GM12878 (cell line): ENCODE measurements at regions not wholly inside any gene's neighbourhood (a gene's known extent, or its start where the extent isn't known, plus 50 kb on each side); places are given as distances from the start of the nearest gene placed in this dataset.

Source experiments
- ATAC-seq: fragments of 200-7000 bp; cut with Tn5 transposase; 3 replicates; pipeline ENCODE4 v1.9.1; 2020; ENCODE audit warnings: mild to moderate bottlenecking, moderate library complexity
- BruUV-seq: library from RNA; stranded (reverse); fragments of 400-500 nt; replicated peaks from 2 replicates; lab custom pipeline; 2021; lab: Mats Ljungman, UMichigan
- CTCF ChIA-PET: fragments of 300-600 bp; sonication (Branson Sonifier 250); formaldehyde crosslinking; extraction: SDS; loops from one replicate; lab custom pipeline; 2021; ENCODE audit warnings: inconsistent platforms; lab: Yijun Ruan, JAX
- POLR2A ChIA-PET: fragments of 350-600 bp; formaldehyde crosslinking; extraction: SDS; loops from one replicate; lab custom pipeline; 2021; ENCODE audit warnings: inconsistent platforms; lab: Charles Lee
- RAD21 ChIA-PET: fragments of 300-600 bp; sonication (Branson Sonifier 250); formaldehyde crosslinking; loops from one replicate; lab custom pipeline; 2023; ENCODE audit warnings: antibody characterized with exemption; ENCODE audit not compliant: unreplicated experiment; lab: Charles Lee
- SMC1A ChIA-PET: fragments of 300-600 bp; sonication (Branson Sonifier 250); formaldehyde crosslinking; loops from one replicate; lab custom pipeline; 2023; ENCODE audit not compliant: unreplicated experiment, uncharacterized antibody; lab: Charles Lee
- DNase-seq: peaks from one replicate; pipeline ENCODE4 v3.0.0-alpha.2; 2011; ENCODE audit warnings: low read depth, low spot score
- FAIRE-seq: peaks from 3 replicates; lab custom pipeline; 2011; peaks lifted over from hg19 to GRCh38; lab: Jason Lieb, UNC
- H2AFZ ChIP-seq: 2 replicates; pipeline ENCODE4 v1.6.0; 2011; ENCODE audit warnings: low read depth, low read length, control low read depth; ENCODE audit not compliant: control insufficient read depth
- H3K27ac ChIP-seq: 2 replicates; pipeline ENCODE4 v1.5.1; 2011; ENCODE audit warnings: control low read depth; ENCODE audit not compliant: control insufficient read depth, insufficient read depth
- H3K27me3 ChIP-seq, 2 experiments: replicated peaks in 1 of 2; 2 replicates each; pipeline versions ENCODE4 v1.6.0 to v1.6.1; 2011; ENCODE audit warnings: low read length in 1 of 2; ENCODE audit not compliant: control insufficient read depth in 2 of 2, insufficient read depth in 2 of 2
- H3K36me3 ChIP-seq, 2 experiments: 2 replicates each; pipeline ENCODE4 v1.5.1; 2011; ENCODE audit warnings: low read length in 1 of 2; ENCODE audit not compliant: control insufficient read depth in 2 of 2, insufficient read depth in 2 of 2
- H3K4me1 ChIP-seq: 2 replicates; pipeline ENCODE4 v1.6.1; 2011; ENCODE audit warnings: mild to moderate bottlenecking, low read length, moderate library complexity, mixed read lengths; ENCODE audit not compliant: control insufficient read depth, insufficient read depth
- H3K4me2 ChIP-seq: 2 replicates; pipeline ENCODE4 v1.6.0; 2011; ENCODE audit warnings: control low read depth; ENCODE audit not compliant: control insufficient read depth, insufficient read depth
- H3K4me3 ChIP-seq: fragments of 200-600 bp; sonication (generic); 2 replicates; pipeline ENCODE4 v1.5.1; 2016
- H3K79me2 ChIP-seq: 2 replicates; pipeline ENCODE4 v1.6.0; 2011; ENCODE audit warnings: low read length; ENCODE audit not compliant: control insufficient read depth, insufficient read depth
- H3K9ac ChIP-seq: 2 replicates; pipeline ENCODE4 v1.8.0; 2011; ENCODE audit warnings: low read length, control low read depth, mixed read lengths; ENCODE audit not compliant: control insufficient read depth, insufficient read depth
- H3K9me3 ChIP-seq: replicated peaks from 3 replicates; pipeline ENCODE4 v1.5.1; 2011; ENCODE audit warnings: mild to moderate bottlenecking, low read length; ENCODE audit not compliant: control insufficient read depth, insufficient read depth
- H4K20me1 ChIP-seq: 2 replicates; pipeline ENCODE4 v1.6.0; 2011; ENCODE audit not compliant: control insufficient read depth, insufficient read depth
- ATF7 ChIP-seq: fragments of 450-650 bp; IDR thresholded peaks from 2 replicates; pipeline ENCODE4 v1.6.1; 2016; ENCODE audit warnings: low read depth, mild to moderate bottlenecking
- BACH1 ChIP-seq: fragments of 450-650 bp; IDR thresholded peaks from 2 replicates; pipeline ENCODE4 v1.6.1; 2017; ENCODE audit warnings: mild to moderate bottlenecking, borderline replicate concordance
- CHD2 ChIP-seq: IDR thresholded peaks from 2 replicates; pipeline ENCODE4 v1.6.1; 2011; ENCODE audit warnings: low read depth, low read length, improper control_type of control experiment, borderline replicate concordance
- HDAC2 ChIP-seq: fragments of 200-600 bp; sonication (generic); IDR thresholded peaks from 2 replicates; pipeline ENCODE4 v1.6.1; 2017
- KAT2A ChIP-seq: conservative IDR thresholded peaks from 2 replicates; pipeline ENCODE4 v1.6.1; 2011; ENCODE audit warnings: low read depth, low read length; ENCODE audit not compliant: control insufficient read depth
- MEF2A ChIP-seq: IDR thresholded peaks from 2 replicates; pipeline ENCODE4 v1.6.1; 2011; ENCODE audit warnings: low read depth, mild to moderate bottlenecking, low read length, moderate library complexity; ENCODE audit not compliant: insufficient read depth
- MTA2 ChIP-seq: fragments of 450-650 bp; IDR thresholded peaks from 2 replicates; pipeline ENCODE4 v1.6.1; 2016; ENCODE audit warnings: low read depth, mild to moderate bottlenecking, moderate library complexity
- MXI1 ChIP-seq: fragments of 150-350 bp; IDR thresholded peaks from 2 replicates; pipeline ENCODE4 v1.6.1; 2011; ENCODE audit warnings: low read depth, mild to moderate bottlenecking, inconsistent platforms, low read length, improper control_type of control experiment
- MYB ChIP-seq: fragments of 150-350 bp; IDR thresholded peaks from 2 replicates; pipeline ENCODE4 v1.6.1; 2014; ENCODE audit warnings: mild to moderate bottlenecking, low read depth, low read length, borderline replicate concordance
- NBN ChIP-seq: fragments of 450-650 bp; IDR thresholded peaks from 2 replicates; pipeline ENCODE4 v1.6.1; 2016
- NFIC ChIP-seq: IDR thresholded peaks from 2 replicates; pipeline ENCODE4 v1.6.1; 2012; ENCODE audit warnings: low read depth, mild to moderate bottlenecking, inconsistent platforms, low read length, moderate library complexity
- NR2C2 ChIP-seq: IDR thresholded peaks from 2 replicates; pipeline ENCODE4 v1.6.1; 2011; ENCODE audit warnings: borderline replicate concordance, low read depth; ENCODE audit not compliant: control insufficient read depth, insufficient read length
- PML ChIP-seq: IDR thresholded peaks from 2 replicates; pipeline ENCODE4 v1.6.1; 2012; ENCODE audit warnings: low read length, inconsistent platforms
- SMARCA5 ChIP-seq: fragments of 450-650 bp; IDR thresholded peaks from 2 replicates; pipeline ENCODE4 v1.6.1; 2017; ENCODE audit warnings: mild to moderate bottlenecking
- SREBF2 ChIP-seq: IDR thresholded peaks from 2 replicates; pipeline ENCODE4 v1.6.1; 2012; ENCODE audit warnings: mild to moderate bottlenecking, low read length
- ZBTB11 ChIP-seq: fragments of 450-650 bp; formaldehyde crosslinking; IDR thresholded peaks from 2 replicates; pipeline ENCODE4 v1.5.0; 2022; ENCODE audit warnings: mild to moderate bottlenecking, missing genetic modification characterization
- ZZZ3 ChIP-seq: IDR thresholded peaks from 2 replicates; pipeline ENCODE4 v1.6.1; 2011; ENCODE audit warnings: low read depth; ENCODE audit not compliant: control insufficient read depth, insufficient read length
- WGBS: methylation state at CpG from one replicate; pipeline ENCODE4 v1.1.6; 2016; ENCODE audit warnings: low lambda C conversion rate; ENCODE audit not compliant: insufficient replicate concordance, insufficient coverage; ENCODE audit errors: missing lambda C conversion rate; 5-methylcytosine and 5-hydroxymethylcytosine counted together
- in situ Hi-C: fragments of 300-500 bp; cut with MboI; formaldehyde crosslinking; loops from 9 replicates; pipeline ENCODE4 v1.14.3; 2018; ENCODE audit warnings: mixed read lengths
- intact Hi-C: fragments of 100-400 bp; cut with micrococcal nuclease; formaldehyde crosslinking; loops from one replicate; pipeline ENCODE4 v1.14.2; 2022; ENCODE audit not compliant: unreplicated experiment
- TF ChIP-seq, protein P1 (sequence below): fragments of 450-650 bp; IDR thresholded peaks from 2 replicates; pipeline ENCODE4 v1.6.1; 2017; ENCODE audit warnings: mild to moderate bottlenecking, low read depth, inconsistent platforms; ENCODE audit not compliant: poor library complexity, severe bottlenecking

DNA sequence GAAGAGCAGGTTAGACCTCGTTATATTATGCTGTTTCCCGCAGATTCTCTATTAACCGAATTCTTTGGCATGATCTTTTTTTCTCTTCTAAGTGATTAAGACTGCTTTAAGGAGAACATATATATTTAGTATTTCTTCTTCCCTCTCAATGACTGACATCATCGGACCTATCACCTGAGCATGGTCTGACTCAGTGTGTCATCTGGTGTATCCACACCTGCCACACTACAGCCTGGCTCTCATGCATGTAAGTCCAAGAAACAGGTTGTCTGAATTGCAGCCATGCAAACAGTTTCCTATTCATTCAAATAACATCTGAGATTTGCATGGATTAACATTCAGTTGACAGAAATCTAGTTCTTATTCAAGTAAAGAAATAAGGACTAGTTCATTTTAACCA, 55.1 kb upstream of the CWC22 start:
- ChIA-PET POLR2A (no interaction called here), RAD21 (no interaction called here), SMC1A (interaction anchor here (0.6 kb wide), 1 partner anchor 653 kb away, joined by 3 read pairs; no protein-coding TSS in a partner anchor), CTCF (interaction anchor here (1.1 kb wide), 1 partner anchor 11 kb away, joined by 3 read pairs; no protein-coding TSS in a partner anchor)
- H2AFZ ChIP-seq, result no peak overlapping the region
- H3K4me1 ChIP-seq, result no peaks in the 10 kb centered on the region
- WGBS, result 44% methylated on average over 4 of the region's 4 CpGs
- ATAC-seq (no peak), FAIRE-seq (no peak), DNase-seq (no peak)
- TF ChIP-seq NR2C2, result no peak
- TF ChIP-seq HDAC2, result no peak
- no peak for TF ChIP-seq MYB
- no peak for TF ChIP-seq SMARCA5
- TF ChIP-seq NBN, result no peak
- no peak for TF ChIP-seq MEF2A
- no peak for TF ChIP-seq MXI1
- TF ChIP-seq, protein P1, sequence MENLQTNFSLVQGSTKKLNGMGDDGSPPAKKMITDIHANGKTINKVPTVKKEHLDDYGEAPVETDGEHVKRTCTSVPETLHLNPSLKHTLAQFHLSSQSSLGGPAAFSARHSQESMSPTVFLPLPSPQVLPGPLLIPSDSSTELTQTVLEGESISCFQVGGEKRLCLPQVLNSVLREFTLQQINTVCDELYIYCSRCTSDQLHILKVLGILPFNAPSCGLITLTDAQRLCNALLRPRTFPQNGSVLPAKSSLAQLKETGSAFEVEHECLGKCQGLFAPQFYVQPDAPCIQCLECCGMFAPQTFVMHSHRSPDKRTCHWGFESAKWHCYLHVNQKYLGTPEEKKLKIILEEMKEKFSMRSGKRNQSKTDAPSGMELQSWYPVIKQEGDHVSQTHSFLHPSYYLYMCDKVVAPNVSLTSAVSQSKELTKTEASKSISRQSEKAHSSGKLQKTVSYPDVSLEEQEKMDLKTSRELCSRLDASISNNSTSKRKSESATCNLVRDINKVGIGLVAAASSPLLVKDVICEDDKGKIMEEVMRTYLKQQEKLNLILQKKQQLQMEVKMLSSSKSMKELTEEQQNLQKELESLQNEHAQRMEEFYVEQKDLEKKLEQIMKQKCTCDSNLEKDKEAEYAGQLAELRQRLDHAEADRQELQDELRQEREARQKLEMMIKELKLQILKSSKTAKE, result no peak
- TF ChIP-seq KAT2A, result no peak
- no peak for TF ChIP-seq ZBTB11 (CRISPR knock-in tag)
- no peak for TF ChIP-seq SREBF2
- no peak for TF ChIP-seq MTA2
- TF ChIP-seq ZZZ3, result no peak
- TF ChIP-seq NFIC, result no peak
- no peak for TF ChIP-seq BACH1
- TF ChIP-seq CHD2, result no peak
- no peak for TF ChIP-seq ATF7
- TF ChIP-seq PML, result no peak
- BruUV-seq, result no TSS peak
- H3K36me3 ChIP-seq, result no peaks in the 10 kb centered on the region
- intact Hi-C loops, result no loop called here
- H3K4me2 ChIP-seq, result no peak overlapping the region
- no peaks in the 10 kb centered on the region for H3K9me3 ChIP-seq
- no peak overlapping the region for H3K27ac ChIP-seq
- H3K9ac ChIP-seq, result no peak overlapping the region
- no peaks in the 10 kb centered on the region for H3K79me2 ChIP-seq
- no peak overlapping the region for H3K4me3 ChIP-seq
- no peaks in the 10 kb centered on the region for H4K20me1 ChIP-seq
- in situ Hi-C loops, result no loop called here
- H3K27me3 ChIP-seq, result no peaks in the 10 kb centered on the region; a peak in 1 of 4 replicates
